IgD-negative memory B cell (primary cell): ENCODE measurements at regions not wholly inside any gene's neighbourhood (a gene's known extent, or its start where the extent isn't known, plus 50 kb on each side); places are given as distances from the start of the nearest gene placed in this dataset.

Experiments used
- H3K27ac Mint-ChIP-seq, 3 donors: one replicate each; pipeline ENCODE4 v1.8.0; 2020 to 2022; ENCODE audit warnings: mild to moderate bottlenecking in 3 of 3, mixed read lengths in 3 of 3, moderate library complexity in 1 of 3
- H3K27me3 Mint-ChIP-seq: one replicate; pipeline ENCODE4 v1.8.0; 2021; ENCODE audit warnings: mixed read lengths
- H3K36me3 Mint-ChIP-seq: one replicate; pipeline ENCODE4 v1.8.0; 2020; ENCODE audit warnings: mild to moderate bottlenecking, mixed read lengths
- H3K4me1 Mint-ChIP-seq, 3 donors: one replicate each; pipeline ENCODE4 v1.8.0; 2020 to 2022; ENCODE audit warnings: mixed read lengths in 3 of 3, mild to moderate bottlenecking in 1 of 3
- H3K4me3 Mint-ChIP-seq, 4 donors: one replicate each; pipeline ENCODE4 v1.8.0; 2020 to 2022; ENCODE audit warnings: mild to moderate bottlenecking in 4 of 4, mixed read lengths in 4 of 4, moderate library complexity in 3 of 4
- H3K9me3 Mint-ChIP-seq, 3 donors: one replicate each; pipeline ENCODE4 v1.8.0; 2020 to 2021; ENCODE audit warnings: mixed read lengths in 3 of 3, mild to moderate bottlenecking in 1 of 3

DNA sequence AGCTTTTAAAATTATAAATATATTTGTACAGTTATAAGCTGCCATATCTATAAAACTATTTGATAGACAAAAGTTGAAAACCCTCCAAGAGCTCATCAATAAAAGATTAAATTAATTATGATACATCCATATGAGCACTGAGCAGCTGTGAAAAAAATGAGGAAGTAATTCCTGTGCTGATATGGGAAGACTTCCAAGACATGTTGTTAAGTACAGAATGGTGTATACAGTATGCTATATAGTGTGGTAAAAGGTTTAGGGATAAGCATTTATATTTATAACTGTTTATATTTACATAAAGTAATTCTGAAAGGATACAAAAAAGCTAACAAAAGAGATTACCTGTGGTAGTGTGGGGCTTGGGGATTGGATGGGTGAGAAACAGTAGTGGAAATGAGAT, 92.8 kb upstream of the BMP2K start:
- H3K4me1 Mint-ChIP-seq = peaks cover 0 to 9% (median 6%) of the 10 kb centered on the region in 3 donors
- H3K4me3 Mint-ChIP-seq = no peak overlapping the region
- no peak overlapping the region for H3K27ac Mint-ChIP-seq
- H3K9me3 Mint-ChIP-seq = no peaks in the 10 kb centered on the region
- H3K27me3 Mint-ChIP-seq = no peaks in the 10 kb centered on the region
- H3K36me3 Mint-ChIP-seq = no peaks in the 10 kb centered on the region

GRCh38 chr4:78684325-78685079, 91.6 kb upstream of the BMP2K start:
- H3K36me3 Mint-ChIP-seq = no peaks in the 10 kb centered on the region
- peaks cover 0 to 9% (median 5%) of the 10 kb centered on the region in 3 donors for H3K4me1 Mint-ChIP-seq
- no peak overlapping the region for H3K4me3 Mint-ChIP-seq
- H3K9me3 Mint-ChIP-seq = no peaks in the 10 kb centered on the region
- H3K27ac Mint-ChIP-seq = peak overlapping the region in 1 of 3 donors; percentile 30
- no peaks in the 10 kb centered on the region for H3K27me3 Mint-ChIP-seq

- Mint-ChIP-seq H3K36me3 (no peaks in the 10 kb centered on the region), H3K4me1 (peaks cover 18 to 20% (median 19%) of the 10 kb centered on the region in 3 donors), H3K9me3 (no peaks in the 10 kb centered on the region), H3K27me3 (no peaks in the 10 kb centered on the region), H3K27ac (no peak overlapping the region), H3K4me3 (no peak overlapping the region)
Observed at GRCh38 chr4:78687818-78688217, 88.3 kb upstream of the BMP2K start.

GRCh38 chr4:78688366-78688765, 87.8 kb upstream of the BMP2K start:
- H3K4me3 Mint-ChIP-seq = no peak overlapping the region
- H3K27ac Mint-ChIP-seq = no peak overlapping the region
- no peaks in the 10 kb centered on the region for H3K36me3 Mint-ChIP-seq
- H3K27me3 Mint-ChIP-seq = no peaks in the 10 kb centered on the region
- no peaks in the 10 kb centered on the region for H3K9me3 Mint-ChIP-seq
- peaks cover 20 to 24% (median 20%) of the 10 kb centered on the region in 3 donors for H3K4me1 Mint-ChIP-seq

- no peaks in the 10 kb centered on the region for H3K9me3 Mint-ChIP-seq
- H3K36me3 Mint-ChIP-seq = no peaks in the 10 kb centered on the region
- H3K27me3 Mint-ChIP-seq = no peaks in the 10 kb centered on the region
- H3K27ac Mint-ChIP-seq = peak overlapping the region in 1 of 3 donors; percentile 61
- H3K4me3 Mint-ChIP-seq = no peak overlapping the region
- H3K4me1 Mint-ChIP-seq = peaks cover 20 to 25% (median 22%) of the 10 kb centered on the region in 3 donors
Observed at GRCh38 chr4:78689261-78689660, 86.9 kb upstream of the BMP2K start.

- H3K4me3 Mint-ChIP-seq = no peak overlapping the region
- no peak overlapping the region for H3K27ac Mint-ChIP-seq
- H3K9me3 Mint-ChIP-seq = no peaks in the 10 kb centered on the region
- H3K4me1 Mint-ChIP-seq = peaks cover 20 to 29% (median 23%) of the 10 kb centered on the region in 3 donors
- H3K36me3 Mint-ChIP-seq = no peaks in the 10 kb centered on the region
- H3K27me3 Mint-ChIP-seq = no peaks in the 10 kb centered on the region
Observed at GRCh38 chr4:78689700-78690323, 86.3 kb upstream of the BMP2K start.

DNA sequence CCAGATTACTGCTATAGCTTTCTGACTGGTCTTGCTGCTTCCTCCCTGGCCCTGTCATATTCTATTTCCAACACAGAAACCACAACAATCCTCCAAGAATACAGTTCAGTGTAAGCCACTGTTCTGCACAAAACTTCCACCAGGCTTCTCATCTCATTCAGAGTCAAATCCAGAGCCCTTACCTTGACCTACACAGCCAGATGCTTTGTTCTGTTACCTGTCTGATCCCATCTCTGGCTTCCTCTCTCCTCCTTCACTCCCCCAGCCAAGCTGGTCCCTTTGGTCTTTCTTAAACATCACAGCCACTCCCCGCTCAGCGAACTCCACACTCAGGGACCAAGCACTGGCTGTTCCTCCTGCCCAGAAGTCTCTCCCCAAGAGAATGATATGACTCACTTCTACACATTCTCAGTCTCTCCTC, 84.8 kb upstream of the BMP2K start:
- Mint-ChIP-seq H3K4me1 (peaks cover 20 to 29% (median 23%) of the 10 kb centered on the region in 3 donors), H3K27me3 (no peaks in the 10 kb centered on the region), H3K4me3 (peak overlapping the region in 2 of 4 donors; percentile 19 to 57), H3K9me3 (no peaks in the 10 kb centered on the region), H3K36me3 (no peaks in the 10 kb centered on the region), H3K27ac (peak overlapping the region in 2 of 3 donors; percentile 10 to 86)

DNA sequence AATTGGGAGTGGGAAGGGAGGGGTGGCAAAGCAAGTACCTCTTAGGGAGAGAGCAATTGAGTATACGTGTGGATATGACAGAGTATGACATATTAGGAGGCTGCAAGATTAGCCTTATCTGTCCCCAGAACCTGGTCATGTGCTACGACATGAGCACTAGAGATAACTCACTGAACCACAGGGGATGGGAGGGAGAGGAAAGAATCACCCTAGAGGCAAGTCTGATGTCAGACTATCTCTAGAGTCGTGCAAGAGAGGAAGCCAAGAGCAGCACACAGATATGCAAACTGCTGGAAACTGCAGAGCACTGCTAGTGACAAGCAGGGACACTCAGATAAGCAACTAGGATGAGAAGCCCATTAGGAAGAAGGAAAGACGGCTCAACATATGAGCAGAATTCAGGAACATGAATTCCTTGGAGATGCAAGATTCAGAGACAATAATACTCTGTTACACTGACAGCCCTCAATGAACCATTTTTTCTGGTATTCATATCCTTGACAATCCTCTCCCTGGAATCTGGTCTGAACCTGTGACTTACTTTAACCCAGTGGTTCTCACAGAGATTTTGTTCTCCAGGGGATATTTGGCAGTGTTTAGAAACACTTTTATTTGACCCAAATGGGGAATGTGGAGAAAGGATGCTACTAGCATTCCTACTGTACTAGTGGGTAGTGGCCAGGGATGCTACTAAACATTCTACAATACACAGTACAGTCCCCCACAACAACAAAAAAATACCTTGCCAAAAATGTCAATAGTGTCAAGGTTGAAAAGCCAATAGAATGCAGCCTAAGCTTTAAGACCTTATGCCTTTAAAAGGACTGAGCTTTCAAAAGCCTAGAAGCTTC, 84.0 kb upstream of the BMP2K start:
- peak overlapping the region in 2 of 4 donors; percentile 19 to 57 for H3K4me3 Mint-ChIP-seq
- no peaks in the 10 kb centered on the region for H3K36me3 Mint-ChIP-seq
- no peaks in the 10 kb centered on the region for H3K9me3 Mint-ChIP-seq
- no peaks in the 10 kb centered on the region for H3K27me3 Mint-ChIP-seq
- peaks cover 20 to 29% (median 23%) of the 10 kb centered on the region in 3 donors for H3K4me1 Mint-ChIP-seq
- peak overlapping the region in 2 of 3 donors; percentile 10 to 86 for H3K27ac Mint-ChIP-seq

DNA sequence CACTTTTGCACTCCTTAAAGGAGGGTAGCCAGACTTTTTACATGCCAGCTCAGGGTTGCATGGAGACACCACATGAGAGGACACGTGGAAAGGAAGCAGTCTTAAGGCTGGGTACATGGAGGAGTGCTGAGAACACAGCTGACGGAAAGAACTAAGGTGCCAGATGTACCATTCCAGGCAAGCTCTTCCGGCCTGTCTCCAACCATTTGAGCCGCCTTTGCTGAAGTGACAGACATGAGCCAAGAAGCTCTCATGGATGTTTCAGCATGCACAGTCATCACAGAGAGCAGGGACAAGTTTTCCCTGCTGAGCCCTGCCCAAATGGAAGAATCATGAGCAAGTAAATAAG, 83.4 kb upstream of the BMP2K start:
- H3K4me1 Mint-ChIP-seq = peaks cover 20 to 29% (median 23%) of the 10 kb centered on the region in 3 donors
- no peak overlapping the region for H3K4me3 Mint-ChIP-seq
- no peak overlapping the region for H3K27ac Mint-ChIP-seq
- no peaks in the 10 kb centered on the region for H3K9me3 Mint-ChIP-seq
- H3K36me3 Mint-ChIP-seq = no peaks in the 10 kb centered on the region
- no peaks in the 10 kb centered on the region for H3K27me3 Mint-ChIP-seq

DNA sequence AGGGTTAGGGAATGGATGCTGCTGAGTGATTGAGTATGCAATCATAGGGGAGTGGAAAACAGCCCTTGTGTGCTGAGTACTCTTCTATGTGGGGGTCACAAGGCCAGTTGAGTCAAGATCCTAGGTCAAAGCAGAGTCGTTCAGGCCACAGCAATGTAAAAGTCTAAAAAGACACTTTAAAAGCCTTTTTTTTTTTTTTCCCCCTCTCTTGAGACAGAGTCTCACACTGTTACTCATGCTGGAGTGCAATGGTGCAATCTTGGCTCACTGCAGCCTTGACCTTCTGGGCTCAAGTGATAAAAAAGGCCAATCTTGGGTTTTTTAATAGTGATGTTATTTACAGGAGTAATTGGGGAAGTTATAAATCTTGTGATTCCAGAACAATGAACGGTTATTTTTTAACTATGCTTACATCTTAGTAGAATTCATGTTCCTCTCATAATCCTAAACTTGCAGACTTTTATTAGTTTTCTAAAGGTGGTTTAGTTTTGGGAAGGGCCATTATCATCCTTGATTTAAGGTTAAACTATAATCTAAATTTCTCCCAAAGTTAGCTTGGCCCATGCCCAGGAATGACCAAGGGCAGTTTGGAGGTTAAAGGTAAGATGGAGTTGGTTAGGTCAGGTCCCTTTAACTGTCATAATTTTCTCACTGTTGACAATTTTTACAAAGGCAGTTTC, 82.2 kb upstream of the BMP2K start:
- H3K4me1 Mint-ChIP-seq = peaks cover 20 to 29% (median 23%) of the 10 kb centered on the region in 3 donors
- H3K27ac Mint-ChIP-seq = no peak overlapping the region
- no peak overlapping the region for H3K4me3 Mint-ChIP-seq
- no peaks in the 10 kb centered on the region for H3K27me3 Mint-ChIP-seq
- H3K36me3 Mint-ChIP-seq = no peaks in the 10 kb centered on the region
- no peaks in the 10 kb centered on the region for H3K9me3 Mint-ChIP-seq

DNA sequence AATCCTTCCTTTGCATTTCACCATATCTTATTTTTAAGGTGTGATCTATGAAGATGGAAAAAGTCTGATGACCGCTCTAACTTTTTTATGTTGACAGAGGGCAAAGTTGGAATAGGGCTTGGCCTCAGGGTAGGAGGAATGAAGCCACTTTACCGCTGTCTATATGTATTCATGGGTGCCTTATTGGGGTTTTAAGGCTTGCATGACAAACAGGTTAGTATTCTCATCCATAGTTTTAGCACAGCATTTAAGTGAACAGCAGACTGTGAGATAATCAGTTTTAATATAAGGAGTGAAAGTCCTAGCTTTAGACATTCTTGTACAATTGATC, 81.7 kb upstream of the BMP2K start:
- H3K4me1 Mint-ChIP-seq = peaks cover 20 to 29% (median 23%) of the 10 kb centered on the region in 3 donors
- H3K4me3 Mint-ChIP-seq = no peak overlapping the region
- H3K27me3 Mint-ChIP-seq = no peaks in the 10 kb centered on the region
- no peaks in the 10 kb centered on the region for H3K9me3 Mint-ChIP-seq
- no peak overlapping the region for H3K27ac Mint-ChIP-seq
- no peaks in the 10 kb centered on the region for H3K36me3 Mint-ChIP-seq

DNA sequence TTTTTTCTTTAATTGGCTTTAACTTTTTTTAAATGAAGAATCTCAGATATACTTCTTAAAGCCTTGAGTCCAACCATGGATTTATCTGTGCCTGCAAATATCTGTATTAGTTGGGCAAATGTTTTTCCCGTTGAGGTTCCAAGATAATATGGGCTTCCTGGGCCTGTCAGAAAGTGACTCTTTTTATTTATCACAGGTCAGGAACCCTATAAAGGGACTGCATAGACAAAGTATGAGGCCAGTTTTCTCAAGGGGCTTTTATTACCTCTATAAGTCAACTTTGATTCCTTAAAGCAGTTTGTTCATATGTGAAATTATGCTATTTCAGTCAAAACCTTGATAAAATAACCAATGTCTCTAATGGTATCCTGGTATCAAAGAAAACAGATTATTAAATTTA, 80.2 kb upstream of the BMP2K start:
- no peak overlapping the region for H3K27ac Mint-ChIP-seq
- H3K4me1 Mint-ChIP-seq = peaks cover 15 to 24% (median 21%) of the 10 kb centered on the region in 3 donors
- H3K4me3 Mint-ChIP-seq = no peak overlapping the region
- H3K27me3 Mint-ChIP-seq = no peaks in the 10 kb centered on the region
- no peaks in the 10 kb centered on the region for H3K36me3 Mint-ChIP-seq
- no peaks in the 10 kb centered on the region for H3K9me3 Mint-ChIP-seq

GRCh38 chr4:78703079-78703478, 73.1 kb upstream of the BMP2K start:
- peaks cover 3% of the 10 kb centered on the region for H3K36me3 Mint-ChIP-seq
- H3K27me3 Mint-ChIP-seq = no peaks in the 10 kb centered on the region
- H3K9me3 Mint-ChIP-seq = peaks cover 0 to 11% (median 6%) of the 10 kb centered on the region in 3 donors
- peak overlapping the region in 1 of 3 donors; percentile 11 for H3K27ac Mint-ChIP-seq
- H3K4me1 Mint-ChIP-seq = peaks cover 28 to 39% (median 38%) of the 10 kb centered on the region in 3 donors
- H3K4me3 Mint-ChIP-seq = no peak overlapping the region

DNA sequence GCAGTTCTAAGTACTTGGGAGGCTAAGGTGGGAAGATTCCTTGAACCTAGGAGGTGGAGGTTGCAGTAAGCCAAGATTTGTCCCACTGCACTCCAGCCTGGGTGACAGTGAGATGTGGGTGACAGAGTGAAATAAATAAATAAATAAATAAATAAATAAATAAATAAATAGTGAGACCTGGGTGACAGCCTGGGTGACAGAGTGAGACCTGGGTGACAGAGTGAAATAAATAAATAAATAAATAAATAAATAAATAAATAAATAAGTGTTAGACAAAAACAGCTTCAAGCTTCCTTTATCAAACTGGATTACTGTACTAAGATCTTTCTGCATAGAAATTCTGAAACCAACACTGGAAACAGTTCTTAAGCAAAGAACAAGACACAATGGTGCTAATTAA, 71.8 kb upstream of the BMP2K start:
- Mint-ChIP-seq H3K36me3 (peaks cover 3% of the 10 kb centered on the region), H3K27me3 (no peaks in the 10 kb centered on the region), H3K9me3 (peaks cover 0 to 11% (median 6%) of the 10 kb centered on the region in 3 donors), H3K27ac (peak overlapping the region in 1 of 3 donors; percentile 71), H3K4me3 (peak overlapping the region in 2 of 4 donors; percentile 28 to 59), H3K4me1 (peaks cover 30 to 39% (median 38%) of the 10 kb centered on the region in 3 donors)
